ENCODE measurements at regions not wholly inside any gene's neighbourhood (a gene's known extent, or its start where the extent isn't known, plus 50 kb on each side); places are given as distances from the start of the nearest gene placed in this dataset.

GRCh38 chr6:167550941-167551627, 226.2 kb downstream of the TTLL2 start:
- Histone ChIP-seq H3K4me1 (peaks cover 12 to 16% of the 10 kb centered on the region in 2 donors), H3K4me3 (peak overlapping the region in 1 of 4 donors; percentile 17), H3K9me3 (peaks cover 0 to 6% (median 5%) of the 10 kb centered on the region in 3 donors), H3K36me3 (no peaks in the 10 kb centered on the region), H3K27me3 (no peaks in the 10 kb centered on the region), H3K27ac (peak overlapping the region in 3 of 4 donors; percentile 26 to 65 (median 37))
- ATAC-seq (peak; percentile 71 to 72), DNase-seq (peak; percentile 57 to 70)
- TF ChIP-seq POLR2A (IDR thresholded peaks at IDR 0.05) (no peak), CTCF (IDR thresholded peaks at IDR 0.05 in 4 of 5, conservative IDR thresholded peaks at IDR 0.05 in 1 of 5) (no peak)
- intact Hi-C loops (cut with DNase I; ENCODE audit: low total_unique reads) = no loop called here
- in situ Hi-C loops (cut with MboI; ENCODE audit: low sequenced_read_pairs in 4 of 4) = no loop called here

GRCh38 chr6:167551628-167552257, 226.9 kb downstream of the TTLL2 start:
- Histone ChIP-seq H3K9me3 (peaks cover 0 to 10% (median 5%) of the 10 kb centered on the region in 3 donors), H3K36me3 (no peaks in the 10 kb centered on the region), H3K27me3 (no peaks in the 10 kb centered on the region), H3K4me1 (peaks cover 12 to 16% of the 10 kb centered on the region in 2 donors), H3K27ac (peak overlapping the region in 3 of 4 donors; percentile 26 to 65 (median 37)), H3K4me3 (no peak overlapping the region)
- no peak for TF ChIP-seq CTCF (IDR thresholded peaks at IDR 0.05 in 4 of 5, conservative IDR thresholded peaks at IDR 0.05 in 1 of 5)
- no peak for TF ChIP-seq POLR2A (IDR thresholded peaks at IDR 0.05)
- no peak for ATAC-seq
- in situ Hi-C loops (cut with MboI; ENCODE audit: low sequenced_read_pairs in 4 of 4) = no loop called here
- intact Hi-C loops (cut with DNase I; ENCODE audit: low total_unique reads) = no loop called here
- no peak for DNase-seq

- no peaks in the 10 kb centered on the region for H3K36me3 ChIP-seq
- no peak overlapping the region for H3K4me3 ChIP-seq
- H3K4me1 ChIP-seq = peaks cover 12 to 16% of the 10 kb centered on the region in 2 donors
- no peak for TF ChIP-seq POLR2A (IDR thresholded peaks at IDR 0.05)
- no peak for TF ChIP-seq CTCF (IDR thresholded peaks at IDR 0.05 in 4 of 5, conservative IDR thresholded peaks at IDR 0.05 in 1 of 5)
- H3K9me3 ChIP-seq = peaks cover 0 to 10% (median 5%) of the 10 kb centered on the region in 3 donors
- no peak for ATAC-seq
- H3K27me3 ChIP-seq = no peaks in the 10 kb centered on the region
- in situ Hi-C loops (cut with MboI; ENCODE audit: low sequenced_read_pairs in 4 of 4) (no loop called here), intact Hi-C loops (cut with DNase I; ENCODE audit: low total_unique reads) (no loop called here)
- no peak overlapping the region for H3K27ac ChIP-seq
- DNase-seq = no peak
Observed at GRCh38 chr6:167552258-167552630, 227.4 kb downstream of the TTLL2 start.

DNA sequence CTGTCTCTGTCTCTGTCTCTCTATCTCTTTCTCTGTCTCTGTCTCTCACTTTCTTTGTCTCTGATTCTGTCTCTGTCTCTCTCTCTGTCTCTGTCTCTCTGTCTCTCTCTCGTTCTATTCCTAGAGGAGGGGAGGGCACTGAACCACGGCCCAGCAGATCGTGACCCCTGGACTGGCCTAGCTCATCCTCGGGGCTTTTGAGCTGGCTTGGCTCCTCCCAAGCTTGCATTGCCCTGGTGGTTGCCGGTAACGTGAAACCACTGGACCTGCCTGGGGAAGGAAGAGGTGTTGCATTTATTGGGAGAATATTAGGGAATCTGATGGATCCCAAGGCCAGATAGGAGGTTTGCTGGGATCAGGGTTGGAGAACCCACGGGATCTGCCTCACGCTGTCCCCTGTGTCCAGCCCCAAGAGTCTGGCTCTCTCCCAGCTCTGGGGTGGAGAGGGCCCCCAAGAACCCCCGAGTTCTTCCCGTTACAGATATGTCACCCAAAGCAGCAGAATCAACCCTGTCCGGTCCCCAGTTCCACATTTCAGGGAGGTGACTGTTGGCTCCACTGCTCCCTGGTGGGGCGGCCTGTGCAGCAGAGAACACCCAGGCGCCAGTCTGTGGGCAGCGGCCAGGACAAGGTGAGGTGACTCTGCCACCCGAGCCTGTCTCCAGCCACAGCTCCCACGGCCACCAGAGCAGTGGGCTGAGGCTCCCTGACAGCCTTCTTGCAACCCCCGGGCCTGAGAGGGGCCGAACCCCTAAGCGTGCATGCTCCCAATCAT, 228.3 kb downstream of the TTLL2 start:
- Histone ChIP-seq H3K4me1 (peaks cover 12 to 18% of the 10 kb centered on the region in 2 donors), H3K4me3 (no peak overlapping the region), H3K27me3 (no peaks in the 10 kb centered on the region), H3K27ac (no peak overlapping the region), H3K36me3 (no peaks in the 10 kb centered on the region), H3K9me3 (peaks cover 0 to 10% (median 5%) of the 10 kb centered on the region in 3 donors)
- intact Hi-C loops (cut with DNase I; ENCODE audit: low total_unique reads) (no loop called here), in situ Hi-C loops (cut with MboI; ENCODE audit: low sequenced_read_pairs in 4 of 4) (no loop called here)
- DNase-seq (no peak), ATAC-seq (no peak)
- no peak for TF ChIP-seq CTCF (IDR thresholded peaks at IDR 0.05 in 4 of 5, conservative IDR thresholded peaks at IDR 0.05 in 1 of 5)
- TF ChIP-seq POLR2A (IDR thresholded peaks at IDR 0.05) = no peak
